ENCODE measurements at regions not wholly inside any gene's neighbourhood (a gene's known extent, or its start where the extent isn't known, plus 50 kb on each side); places are given as distances from the start of the nearest gene placed in this dataset.

GRCh38 chr6:164812706-164813105, 496.7 kb downstream of the C6orf118 start:
- Histone ChIP-seq H2AFZ (ENCODE audit: low read depth, low read length, poor library complexity, severe bottlenecking) (no peak overlapping the region), H3K9ac (ENCODE audit: low read length) (no peak overlapping the region), H3K27ac (ENCODE audit: low read depth, low read length) (no peak overlapping the region), H3K4me2 (ENCODE audit: low read length) (no peak overlapping the region), H3K79me2 (ENCODE audit: insufficient read depth, low read length) (no peaks in the 10 kb centered on the region), H3K36me3 (ENCODE audit: control insufficient read depth in 1 of 2, insufficient read depth in 2 of 2, low read length in 2 of 2) (no peaks in the 10 kb centered on the region), H3K27me3 (ENCODE audit: insufficient read depth, low read length) (no peaks in the 10 kb centered on the region), H3K9me2 (ENCODE audit: insufficient read depth) (no peaks in the 10 kb centered on the region), H3K4me1 (ENCODE audit: control insufficient read depth in 1 of 2, insufficient read depth in 2 of 2, low read length in 2 of 2) (no peaks in the 10 kb centered on the region), H4K20me1 (ENCODE audit: insufficient read depth) (no peaks in the 10 kb centered on the region), H3K4me3 (replicated peaks in 1 of 2; ENCODE audit: low read depth in 1 of 2, low read length in 2 of 2) (no peak overlapping the region), H3K9me3 (ENCODE audit: control insufficient read depth in 1 of 2, insufficient read depth in 1 of 2, low read depth in 1 of 2, low read length in 2 of 2) (peaks cover 0 to 7% of the 10 kb centered on the region in 2 experiments; a peak in 1 of 4 replicates)
- CTCF ChIA-PET, result no interaction called here
- POLR2A ChIA-PET, result no interaction called here
- ATAC-seq (no peak), DNase-seq (ENCODE audit: low read depth, low spot score) (no peak)
- intact Hi-C loops (cut with micrococcal nuclease), result no loop called here
- TF ChIP-seq EGR1 (IDR thresholded peaks at IDR 0.05; ENCODE audit: low read depth), result no peak
- RAD21 ChIA-PET (ENCODE audit: low non-redundant PET in 1 of 2, low total read pairs in 2 of 2, uncharacterized antibody in 2 of 2, unreplicated experiment in 2 of 2), result no interaction called here
- no TSS peak for BruUV-seq (replicated peaks)

- Histone ChIP-seq H3K79me2 (ENCODE audit: insufficient read depth, low read length) (no peaks in the 10 kb centered on the region), H3K9me3 (ENCODE audit: control insufficient read depth in 1 of 2, insufficient read depth in 1 of 2, low read depth in 1 of 2, low read length in 2 of 2) (peaks cover 4 to 12% of the 10 kb centered on the region in 2 experiments; a peak in 2 of 4 replicates), H3K4me1 (ENCODE audit: control insufficient read depth in 1 of 2, insufficient read depth in 2 of 2, low read length in 2 of 2) (no peaks in the 10 kb centered on the region), H3K9ac (ENCODE audit: low read length) (no peak overlapping the region), H3K9me2 (ENCODE audit: insufficient read depth) (no peaks in the 10 kb centered on the region), H3K4me2 (ENCODE audit: low read length) (no peak overlapping the region), H2AFZ (ENCODE audit: low read depth, low read length, poor library complexity, severe bottlenecking) (no peak overlapping the region), H3K4me3 (replicated peaks in 1 of 2; ENCODE audit: low read depth in 1 of 2, low read length in 2 of 2) (no peak overlapping the region), H4K20me1 (ENCODE audit: insufficient read depth) (no peaks in the 10 kb centered on the region), H3K36me3 (ENCODE audit: control insufficient read depth in 1 of 2, insufficient read depth in 2 of 2, low read length in 2 of 2) (no peaks in the 10 kb centered on the region), H3K27ac (ENCODE audit: low read depth, low read length) (no peak overlapping the region), H3K27me3 (ENCODE audit: insufficient read depth, low read length) (no peaks in the 10 kb centered on the region)
- intact Hi-C loops (cut with micrococcal nuclease), result no loop called here
- no peak for ATAC-seq
- ChIA-PET CTCF (no interaction called here), POLR2A (no interaction called here), RAD21 (ENCODE audit: low non-redundant PET in 1 of 2, low total read pairs in 2 of 2, uncharacterized antibody in 2 of 2, unreplicated experiment in 2 of 2) (no interaction called here)
- no TSS peak for BruUV-seq (replicated peaks)
- DNase-seq (ENCODE audit: low read depth, low spot score), result no peak
- TF ChIP-seq CTCF (IDR thresholded peaks at IDR 0.05 in 2 of 3, conservative IDR thresholded peaks at IDR 0.05 in 1 of 3; ENCODE audit: borderline replicate concordance in 1 of 3, insufficient read depth in 1 of 3, low read depth in 2 of 3, low read length in 2 of 3) (no peak), POLR2A (IDR thresholded peaks at IDR 0.05; ENCODE audit: borderline replicate concordance, extremely low read depth, insufficient read depth, insufficient read length) (no peak), JUND (IDR thresholded peaks at IDR 0.05) (no peak), EGR1 (IDR thresholded peaks at IDR 0.05; ENCODE audit: low read depth) (no peak), FOSL1 (IDR thresholded peaks at IDR 0.05; ENCODE audit: low read depth) (no peak), SP1 (IDR thresholded peaks at IDR 0.05; ENCODE audit: low read depth) (no peak), EZH2 (IDR thresholded peaks at IDR 0.05) (no peak), REST (IDR thresholded peaks at IDR 0.05; ENCODE audit: low read depth) (no peak), ZNF274 (IDR thresholded peaks at IDR 0.05; ENCODE audit: low read depth, low read length) (no peak), CBX3 (IDR thresholded peaks at IDR 0.05; ENCODE audit: low read depth) (no peak), TCF7L2 (IDR thresholded peaks at IDR 0.05; ENCODE audit: borderline replicate concordance, extremely low read depth, insufficient read depth, insufficient read length) (no peak), ZFX (IDR thresholded peaks at IDR 0.05) (no peak), SIN3A (IDR thresholded peaks at IDR 0.05; ENCODE audit: low read depth) (no peak), RAD21 (IDR thresholded peaks at IDR 0.05; ENCODE audit: low read depth) (no peak), ZBTB33 (IDR thresholded peaks at IDR 0.05; ENCODE audit: extremely low read depth, insufficient replicate concordance, low read length) (no peak)
Measured at GRCh38 chr6:164807125-164807524, 502.3 kb downstream of the C6orf118 start.
